ENCODE measurements at regions not wholly inside any gene's neighbourhood (a gene's known extent, or its start where the extent isn't known, plus 50 kb on each side); places are given as distances from the start of the nearest gene placed in this dataset.

DNA sequence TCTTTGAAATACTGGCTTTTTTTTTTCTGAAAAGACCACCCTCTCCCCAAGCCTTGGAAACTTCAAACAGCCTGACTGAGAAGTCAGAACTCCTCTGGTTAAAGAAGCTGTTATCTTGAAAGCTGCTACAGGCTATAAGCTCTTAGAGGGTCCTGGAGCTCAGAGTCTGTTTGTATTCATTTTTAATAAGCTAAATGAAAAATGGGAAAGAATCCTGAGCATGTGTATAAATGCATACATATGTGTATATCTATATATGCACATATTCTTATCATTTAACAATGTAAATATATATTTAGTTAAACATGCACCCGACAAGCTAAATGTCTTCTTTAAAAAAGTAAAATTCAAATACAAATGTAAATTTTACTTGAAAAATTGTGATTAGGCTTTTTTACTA is 494.9 kb upstream of the POU3F2 start (continued):
- TF ChIP-seq TCF7L2 (IDR thresholded peaks at IDR 0.05; ENCODE audit: borderline replicate concordance, extremely low read depth, insufficient read depth, insufficient read length) = no peak
- TF ChIP-seq ZFX (IDR thresholded peaks at IDR 0.05) = no peak
- no peak for TF ChIP-seq EZH2 (IDR thresholded peaks at IDR 0.05)
- TF ChIP-seq, protein P1, sequence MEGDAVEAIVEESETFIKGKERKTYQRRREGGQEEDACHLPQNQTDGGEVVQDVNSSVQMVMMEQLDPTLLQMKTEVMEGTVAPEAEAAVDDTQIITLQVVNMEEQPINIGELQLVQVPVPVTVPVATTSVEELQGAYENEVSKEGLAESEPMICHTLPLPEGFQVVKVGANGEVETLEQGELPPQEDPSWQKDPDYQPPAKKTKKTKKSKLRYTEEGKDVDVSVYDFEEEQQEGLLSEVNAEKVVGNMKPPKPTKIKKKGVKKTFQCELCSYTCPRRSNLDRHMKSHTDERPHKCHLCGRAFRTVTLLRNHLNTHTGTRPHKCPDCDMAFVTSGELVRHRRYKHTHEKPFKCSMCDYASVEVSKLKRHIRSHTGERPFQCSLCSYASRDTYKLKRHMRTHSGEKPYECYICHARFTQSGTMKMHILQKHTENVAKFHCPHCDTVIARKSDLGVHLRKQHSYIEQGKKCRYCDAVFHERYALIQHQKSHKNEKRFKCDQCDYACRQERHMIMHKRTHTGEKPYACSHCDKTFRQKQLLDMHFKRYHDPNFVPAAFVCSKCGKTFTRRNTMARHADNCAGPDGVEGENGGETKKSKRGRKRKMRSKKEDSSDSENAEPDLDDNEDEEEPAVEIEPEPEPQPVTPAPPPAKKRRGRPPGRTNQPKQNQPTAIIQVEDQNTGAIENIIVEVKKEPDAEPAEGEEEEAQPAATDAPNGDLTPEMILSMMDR (IDR thresholded peaks at IDR 0.05 in 2 of 3, conservative IDR thresholded peaks at IDR 0.05 in 1 of 3; ENCODE audit: borderline replicate concordance in 1 of 3, insufficient read depth in 1 of 3, low read depth in 2 of 3, low read length in 2 of 3) = no peak
- no peak for TF ChIP-seq ZNF274 (IDR thresholded peaks at IDR 0.05; ENCODE audit: low read depth, low read length)

DNA sequence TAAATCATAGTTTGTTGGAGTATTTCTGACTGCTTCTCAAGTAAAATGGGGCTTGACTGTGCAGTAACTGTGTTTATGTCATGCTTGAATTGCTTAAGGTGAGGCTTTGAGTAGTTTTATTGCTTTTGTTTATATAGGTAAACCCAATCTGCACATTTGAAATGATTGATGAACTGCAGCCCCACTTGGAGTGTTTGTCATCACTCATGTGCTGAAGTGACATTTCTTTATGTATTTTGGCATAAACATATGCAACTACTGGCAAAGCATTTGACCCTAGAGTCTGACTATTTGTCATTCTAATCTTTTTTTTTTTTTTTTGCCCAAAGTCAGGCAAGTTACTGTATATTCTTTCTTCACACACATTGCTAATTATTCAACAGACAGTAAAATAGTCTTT is 491.4 kb upstream of the POU3F2 start:
- H3K9me2 ChIP-seq (ENCODE audit: insufficient read depth) = no peaks in the 10 kb centered on the region
- ChIA-PET RAD21 (ENCODE audit: low non-redundant PET in 1 of 2, low total read pairs in 2 of 2, uncharacterized antibody in 2 of 2, unreplicated experiment in 2 of 2) (no interaction called here), CTCF (no interaction called here), POLR2A (no interaction called here)
- TF ChIP-seq EGR1 (IDR thresholded peaks at IDR 0.05; ENCODE audit: low read depth) (no peak), SP1 (IDR thresholded peaks at IDR 0.05; ENCODE audit: low read depth) (no peak), SRF (IDR thresholded peaks at IDR 0.05; ENCODE audit: low read depth) (no peak), EZH2 (IDR thresholded peaks at IDR 0.05) (no peak), CBX3 (IDR thresholded peaks at IDR 0.05; ENCODE audit: low read depth) (no peak), EZH2phosphoT487 (IDR thresholded peaks at IDR 0.05; ENCODE audit: borderline replicate concordance) (no peak), RAD21 (IDR thresholded peaks at IDR 0.05; ENCODE audit: low read depth) (no peak), JUND (IDR thresholded peaks at IDR 0.05) (no peak), YY1 (IDR thresholded peaks at IDR 0.05; ENCODE audit: extremely low read depth, insufficient replicate concordance, low read depth, low read length) (no peak)
- TF ChIP-seq, protein P2, sequence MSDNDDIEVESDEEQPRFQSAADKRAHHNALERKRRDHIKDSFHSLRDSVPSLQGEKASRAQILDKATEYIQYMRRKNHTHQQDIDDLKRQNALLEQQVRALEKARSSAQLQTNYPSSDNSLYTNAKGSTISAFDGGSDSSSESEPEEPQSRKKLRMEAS (IDR thresholded peaks at IDR 0.05) = no peak
- TF ChIP-seq, protein P3, sequence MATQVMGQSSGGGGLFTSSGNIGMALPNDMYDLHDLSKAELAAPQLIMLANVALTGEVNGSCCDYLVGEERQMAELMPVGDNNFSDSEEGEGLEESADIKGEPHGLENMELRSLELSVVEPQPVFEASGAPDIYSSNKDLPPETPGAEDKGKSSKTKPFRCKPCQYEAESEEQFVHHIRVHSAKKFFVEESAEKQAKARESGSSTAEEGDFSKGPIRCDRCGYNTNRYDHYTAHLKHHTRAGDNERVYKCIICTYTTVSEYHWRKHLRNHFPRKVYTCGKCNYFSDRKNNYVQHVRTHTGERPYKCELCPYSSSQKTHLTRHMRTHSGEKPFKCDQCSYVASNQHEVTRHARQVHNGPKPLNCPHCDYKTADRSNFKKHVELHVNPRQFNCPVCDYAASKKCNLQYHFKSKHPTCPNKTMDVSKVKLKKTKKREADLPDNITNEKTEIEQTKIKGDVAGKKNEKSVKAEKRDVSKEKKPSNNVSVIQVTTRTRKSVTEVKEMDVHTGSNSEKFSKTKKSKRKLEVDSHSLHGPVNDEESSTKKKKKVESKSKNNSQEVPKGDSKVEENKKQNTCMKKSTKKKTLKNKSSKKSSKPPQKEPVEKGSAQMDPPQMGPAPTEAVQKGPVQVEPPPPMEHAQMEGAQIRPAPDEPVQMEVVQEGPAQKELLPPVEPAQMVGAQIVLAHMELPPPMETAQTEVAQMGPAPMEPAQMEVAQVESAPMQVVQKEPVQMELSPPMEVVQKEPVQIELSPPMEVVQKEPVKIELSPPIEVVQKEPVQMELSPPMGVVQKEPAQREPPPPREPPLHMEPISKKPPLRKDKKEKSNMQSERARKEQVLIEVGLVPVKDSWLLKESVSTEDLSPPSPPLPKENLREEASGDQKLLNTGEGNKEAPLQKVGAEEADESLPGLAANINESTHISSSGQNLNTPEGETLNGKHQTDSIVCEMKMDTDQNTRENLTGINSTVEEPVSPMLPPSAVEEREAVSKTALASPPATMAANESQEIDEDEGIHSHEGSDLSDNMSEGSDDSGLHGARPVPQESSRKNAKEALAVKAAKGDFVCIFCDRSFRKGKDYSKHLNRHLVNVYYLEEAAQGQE (IDR thresholded peaks at IDR 0.05; ENCODE audit: low read depth) = no peak
- TF ChIP-seq, protein P4, sequence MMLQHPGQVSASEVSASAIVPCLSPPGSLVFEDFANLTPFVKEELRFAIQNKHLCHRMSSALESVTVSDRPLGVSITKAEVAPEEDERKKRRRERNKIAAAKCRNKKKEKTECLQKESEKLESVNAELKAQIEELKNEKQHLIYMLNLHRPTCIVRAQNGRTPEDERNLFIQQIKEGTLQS (IDR thresholded peaks at IDR 0.05) = no peak
- no peaks in the 10 kb centered on the region for H4K20me1 ChIP-seq (ENCODE audit: insufficient read depth)
- H3K9ac ChIP-seq (ENCODE audit: low read length) = no peak overlapping the region
- no peak for ATAC-seq
- H2AFZ ChIP-seq (ENCODE audit: low read depth, low read length, poor library complexity, severe bottlenecking) = no peak overlapping the region
- H3K4me1 ChIP-seq (ENCODE audit: control insufficient read depth in 1 of 2, insufficient read depth in 2 of 2, low read length in 2 of 2) = no peaks in the 10 kb centered on the region
- no peak overlapping the region for H3K4me3 ChIP-seq (replicated peaks in 1 of 2; ENCODE audit: low read depth in 1 of 2, low read length in 2 of 2)
- DNase-seq (ENCODE audit: low read depth, low spot score) = no peak
- BruUV-seq (replicated peaks) = no TSS peak
- H3K4me2 ChIP-seq (ENCODE audit: low read length) = no peak overlapping the region
- no peaks in the 10 kb centered on the region for H3K9me3 ChIP-seq (ENCODE audit: control insufficient read depth in 1 of 2, insufficient read depth in 1 of 2, low read depth in 1 of 2, low read length in 2 of 2)
- no peaks in the 10 kb centered on the region for H3K36me3 ChIP-seq (ENCODE audit: control insufficient read depth in 1 of 2, insufficient read depth in 2 of 2, low read length in 2 of 2)
- H3K27me3 ChIP-seq (ENCODE audit: insufficient read depth, low read length) = no peaks in the 10 kb centered on the region
- no peaks in the 10 kb centered on the region for H3K79me2 ChIP-seq (ENCODE audit: insufficient read depth, low read length)
- no peak overlapping the region for H3K27ac ChIP-seq (ENCODE audit: low read depth, low read length)
- intact Hi-C loops (cut with micrococcal nuclease) = no loop called here

Measured in HCT116 (cell line).